ENCODE measurements at regions not wholly inside any gene's neighbourhood (a gene's known extent, or its start where the extent isn't known, plus 50 kb on each side); places are given as distances from the start of the nearest gene placed in this dataset.

DNA sequence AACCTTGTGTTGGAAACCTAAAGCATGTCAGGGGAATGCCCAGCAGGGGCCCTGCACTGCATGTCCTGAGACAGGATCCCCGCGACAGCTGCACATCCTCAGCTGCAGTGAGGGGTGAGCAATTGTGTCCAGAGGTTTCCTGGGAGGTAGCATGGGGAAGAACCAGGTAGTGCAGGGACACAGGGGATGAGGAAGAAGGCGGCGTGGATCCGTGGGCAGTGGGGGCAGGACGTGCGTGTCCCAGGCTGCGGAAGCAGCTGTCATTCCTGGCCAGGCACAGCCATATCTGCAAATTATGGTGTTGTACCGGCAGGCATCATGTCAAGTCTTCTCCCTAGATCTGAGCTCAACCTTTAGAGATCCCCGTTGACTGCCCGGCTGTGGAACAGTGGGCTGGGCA lies 238.2 kb upstream of the MYT1L start (continued):
- TF ChIP-seq FOXP4 (CRISPR knock-in tag; IDR thresholded peaks at IDR 0.05; ENCODE audit: borderline replicate concordance) = no peak
- no peak for TF ChIP-seq KLF13 (tag; IDR thresholded peaks at IDR 0.05; ENCODE audit: borderline replicate concordance, low read depth)
- no peak for TF ChIP-seq NR1H2 (CRISPR knock-in tag; IDR thresholded peaks at IDR 0.05)
- TF ChIP-seq CBFA2T2 (conservative IDR thresholded peaks at IDR 0.05) = no peak

- CTCF ChIA-PET (ENCODE audit: low intra/inter-chr PET ratio) = no interaction called here
- no peak overlapping the region for H2AFZ ChIP-seq (ENCODE audit: low read depth, low read length)
- no TSS peak for BruUV-seq (replicated peaks)
- H3K27ac ChIP-seq (ENCODE audit: extremely low read depth, low read depth, low read length) = no peak overlapping the region
- H3K4me1 ChIP-seq (replicated peaks in 1 of 2; ENCODE audit: control insufficient read depth in 2 of 2, insufficient read depth in 2 of 2, low read length in 2 of 2) = peaks cover 0 to 4% of the 10 kb centered on the region in 2 experiments; a peak in 1 of 5 replicates
- H3K9ac ChIP-seq (ENCODE audit: insufficient read depth in 1 of 2, low read depth in 2 of 2, low read length in 2 of 2) = no peak overlapping the region
- no peaks in the 10 kb centered on the region for H3K36me3 ChIP-seq (ENCODE audit: control insufficient read depth, insufficient read depth, low read length)
- peaks cover 3% of the 10 kb centered on the region; the same call in 1 of the 2 replicates for H3K9me3 ChIP-seq (replicated peaks; ENCODE audit: control insufficient read depth, insufficient read depth, low read depth, low read length)
- H3K4me3 ChIP-seq = no peak overlapping the region
- H3K27me3 ChIP-seq (ENCODE audit: control insufficient read depth in 2 of 2, insufficient read depth in 2 of 2, low read length in 2 of 2) = peaks cover 28 to 85% of the 10 kb centered on the region in 2 experiments; a peak in 4 of 5 replicates
- POLR2A ChIA-PET = no interaction called here
- H3K79me2 ChIP-seq (ENCODE audit: control insufficient read depth, insufficient read depth, low read length) = no peaks in the 10 kb centered on the region
- in situ Hi-C loops (cut with MboI) (no loop called here), intact Hi-C loops (cut with micrococcal nuclease) (no loop called here)
- H4K20me1 ChIP-seq (replicated peaks; ENCODE audit: control insufficient read depth, insufficient read depth, low read length) = peaks cover 7% of the 10 kb centered on the region; the same call in 1 of the 2 replicates
- H3K4me2 ChIP-seq (ENCODE audit: insufficient read depth, low read length) = no peak overlapping the region
- FAIRE-seq (no peak), ATAC-seq (no peak), DNase-seq (ENCODE audit: extremely low read depth in 1 of 4, low spot score in 3 of 4) (no peak)
- 0% methylated on average over 9 of the region's 9 CpGs for WGBS (ENCODE audit: insufficient coverage, low coverage, missing lambda C conversion rate)
- H3K9me1 ChIP-seq (ENCODE audit: control insufficient read depth, insufficient read depth, low read length) = no peaks in the 10 kb centered on the region
- TF ChIP-seq MLX (CRISPR knock-in tag; conservative IDR thresholded peaks at IDR 0.05) (no peak), FOXM1 (IDR thresholded peaks at IDR 0.05; ENCODE audit: low read depth) (no peak), FOXM1 (CRISPR knock-in tag; IDR thresholded peaks at IDR 0.05; ENCODE audit: low read depth) (no peak), ARHGAP35 (IDR thresholded peaks at IDR 0.05; ENCODE audit: partially characterized antibody) (no peak), MAFF (IDR thresholded peaks at IDR 0.05; ENCODE audit: low read length) (no peak), DIDO1 (tag; IDR thresholded peaks at IDR 0.05; ENCODE audit: low read depth) (no peak), POLR3A (IDR thresholded peaks at IDR 0.05; ENCODE audit: borderline replicate concordance, extremely low read depth, insufficient read depth, insufficient read length) (no peak), ZBED1 (IDR thresholded peaks at IDR 0.05) (no peak), ZBTB9 (CRISPR knock-in tag; IDR thresholded peaks at IDR 0.05) (no peak)
- TF ChIP-seq, protein P1, sequence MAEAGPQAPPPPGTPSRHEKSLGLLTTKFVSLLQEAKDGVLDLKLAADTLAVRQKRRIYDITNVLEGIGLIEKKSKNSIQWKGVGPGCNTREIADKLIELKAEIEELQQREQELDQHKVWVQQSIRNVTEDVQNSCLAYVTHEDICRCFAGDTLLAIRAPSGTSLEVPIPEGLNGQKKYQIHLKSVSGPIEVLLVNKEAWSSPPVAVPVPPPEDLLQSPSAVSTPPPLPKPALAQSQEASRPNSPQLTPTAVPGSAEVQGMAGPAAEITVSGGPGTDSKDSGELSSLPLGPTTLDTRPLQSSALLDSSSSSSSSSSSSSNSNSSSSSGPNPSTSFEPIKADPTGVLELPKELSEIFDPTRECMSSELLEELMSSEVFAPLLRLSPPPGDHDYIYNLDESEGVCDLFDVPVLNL (CRISPR knock-in tag; IDR thresholded peaks at IDR 0.05; ENCODE audit: low read depth) = no peak
- TF ChIP-seq, protein P2, sequence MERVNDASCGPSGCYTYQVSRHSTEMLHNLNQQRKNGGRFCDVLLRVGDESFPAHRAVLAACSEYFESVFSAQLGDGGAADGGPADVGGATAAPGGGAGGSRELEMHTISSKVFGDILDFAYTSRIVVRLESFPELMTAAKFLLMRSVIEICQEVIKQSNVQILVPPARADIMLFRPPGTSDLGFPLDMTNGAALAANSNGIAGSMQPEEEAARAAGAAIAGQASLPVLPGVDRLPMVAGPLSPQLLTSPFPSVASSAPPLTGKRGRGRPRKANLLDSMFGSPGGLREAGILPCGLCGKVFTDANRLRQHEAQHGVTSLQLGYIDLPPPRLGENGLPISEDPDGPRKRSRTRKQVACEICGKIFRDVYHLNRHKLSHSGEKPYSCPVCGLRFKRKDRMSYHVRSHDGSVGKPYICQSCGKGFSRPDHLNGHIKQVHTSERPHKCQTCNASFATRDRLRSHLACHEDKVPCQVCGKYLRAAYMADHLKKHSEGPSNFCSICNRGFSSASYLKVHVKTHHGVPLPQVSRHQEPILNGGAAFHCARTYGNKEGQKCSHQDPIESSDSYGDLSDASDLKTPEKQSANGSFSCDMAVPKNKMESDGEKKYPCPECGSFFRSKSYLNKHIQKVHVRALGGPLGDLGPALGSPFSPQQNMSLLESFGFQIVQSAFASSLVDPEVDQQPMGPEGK (CRISPR knock-in tag; IDR thresholded peaks at IDR 0.05; ENCODE audit: borderline replicate concordance) = no peak
These were observed 237.3 kb upstream of the MYT1L start for GRCh38 chr2:2568411-2568810.

All from K562 (cell line).